ENCODE measurements at regions not wholly inside any gene's neighbourhood (a gene's known extent, or its start where the extent isn't known, plus 50 kb on each side); places are given as distances from the start of the nearest gene placed in this dataset.

- TF ChIP-seq POLR2A (IDR thresholded peaks at IDR 0.05; ENCODE audit: low read depth, low read length) (no peak), PAX5 (IDR thresholded peaks at IDR 0.05; ENCODE audit: insufficient read depth, low read length, severe bottlenecking) (no peak)
Measured at GRCh38 chr2:61742955-61743354, 110.9 kb downstream of the FAM161A start.

All from GM12891 (cell line).